HG03280 (cell line): ENCODE measurements at regions not wholly inside any gene's neighbourhood (a gene's known extent, or its start where the extent isn't known, plus 50 kb on each side); places are given as distances from the start of the nearest gene placed in this dataset.

ENCODE experiments used
- ATAC-seq: cut with Tn5 transposase; IDR thresholded peaks from one replicate; pipeline ENCODE4 v1.9.1; 2021; ENCODE audit warnings: mild to moderate bottlenecking, moderate library complexity; ENCODE audit not compliant: unreplicated experiment

DNA sequence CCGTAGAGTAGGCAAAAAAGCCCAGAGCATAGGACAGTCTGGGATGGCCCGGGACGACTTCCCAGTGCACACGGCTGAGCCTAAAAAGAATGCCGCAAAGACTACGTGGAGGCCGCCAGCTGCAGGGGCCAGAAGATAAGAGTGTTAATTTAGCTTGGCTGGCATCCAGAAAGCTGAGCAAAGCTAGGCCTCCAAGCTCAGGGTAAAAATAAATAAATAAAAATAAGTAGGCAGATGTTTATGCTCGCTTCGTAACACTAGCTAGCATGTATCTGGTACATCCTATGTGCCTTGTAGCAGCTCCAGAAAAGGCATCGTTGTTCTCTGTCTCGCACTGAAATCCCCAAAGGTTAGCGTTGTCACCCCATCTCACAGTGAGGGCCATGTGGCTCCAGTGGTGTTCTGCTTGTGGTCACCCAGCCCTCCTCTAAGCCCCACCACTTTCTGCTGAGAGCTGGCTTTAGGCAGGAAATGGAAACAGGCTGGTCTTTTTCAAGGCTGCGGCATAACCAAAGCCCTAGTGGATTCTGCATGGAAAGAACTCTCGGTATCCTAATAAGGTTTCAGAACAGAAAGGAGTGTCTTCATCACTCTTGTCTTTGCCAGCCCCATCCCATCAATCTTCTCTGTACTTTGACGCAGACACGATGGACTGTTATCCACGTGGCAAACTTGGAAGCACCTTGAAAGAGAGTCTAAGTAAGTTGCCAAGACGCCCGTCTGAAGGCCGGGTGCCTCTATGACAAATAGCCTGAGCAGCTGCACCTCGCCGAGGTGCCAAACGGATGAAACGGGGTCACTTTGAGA lies 58.1 kb upstream of the MEF2A start:
- peak; percentile 20 for ATAC-seq

DNA sequence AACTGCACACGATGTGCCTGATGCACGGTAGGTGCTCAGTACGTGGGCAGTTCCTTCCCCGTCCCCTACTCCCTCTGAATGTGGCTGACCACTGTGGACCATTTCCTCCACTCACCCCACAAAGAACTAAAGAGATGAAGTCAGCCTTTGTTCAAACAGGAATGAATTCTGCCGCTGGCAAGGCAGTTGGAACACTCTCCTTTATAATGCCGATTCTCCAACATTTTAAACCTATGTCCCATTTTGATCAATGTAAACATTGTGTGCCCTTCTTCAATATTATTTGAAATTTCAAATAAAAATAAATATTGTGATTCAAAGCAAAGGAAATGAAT lies 57.5 kb upstream of the MEF2A start:
- no peak for ATAC-seq

DNA sequence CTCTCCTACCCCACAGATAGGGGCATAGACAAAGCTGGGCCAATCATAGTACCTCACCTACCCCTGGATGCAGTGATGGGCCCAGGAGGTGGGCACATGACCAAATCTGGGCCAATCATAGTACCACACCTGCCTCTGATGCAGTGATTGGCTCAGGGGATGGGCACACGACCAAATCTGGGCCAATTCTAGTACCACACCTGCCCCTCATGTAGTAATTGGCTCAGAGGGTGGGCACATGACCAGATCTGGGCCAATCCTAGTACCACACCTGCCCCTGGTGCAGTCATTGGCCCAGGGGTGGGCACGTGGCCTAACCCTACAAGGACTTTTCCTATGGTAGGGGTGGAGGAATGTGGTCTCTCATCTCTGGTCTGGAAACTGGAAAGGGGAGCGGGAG lies 56.9 kb upstream of the MEF2A start:
- peak; percentile 37 for ATAC-seq

DNA sequence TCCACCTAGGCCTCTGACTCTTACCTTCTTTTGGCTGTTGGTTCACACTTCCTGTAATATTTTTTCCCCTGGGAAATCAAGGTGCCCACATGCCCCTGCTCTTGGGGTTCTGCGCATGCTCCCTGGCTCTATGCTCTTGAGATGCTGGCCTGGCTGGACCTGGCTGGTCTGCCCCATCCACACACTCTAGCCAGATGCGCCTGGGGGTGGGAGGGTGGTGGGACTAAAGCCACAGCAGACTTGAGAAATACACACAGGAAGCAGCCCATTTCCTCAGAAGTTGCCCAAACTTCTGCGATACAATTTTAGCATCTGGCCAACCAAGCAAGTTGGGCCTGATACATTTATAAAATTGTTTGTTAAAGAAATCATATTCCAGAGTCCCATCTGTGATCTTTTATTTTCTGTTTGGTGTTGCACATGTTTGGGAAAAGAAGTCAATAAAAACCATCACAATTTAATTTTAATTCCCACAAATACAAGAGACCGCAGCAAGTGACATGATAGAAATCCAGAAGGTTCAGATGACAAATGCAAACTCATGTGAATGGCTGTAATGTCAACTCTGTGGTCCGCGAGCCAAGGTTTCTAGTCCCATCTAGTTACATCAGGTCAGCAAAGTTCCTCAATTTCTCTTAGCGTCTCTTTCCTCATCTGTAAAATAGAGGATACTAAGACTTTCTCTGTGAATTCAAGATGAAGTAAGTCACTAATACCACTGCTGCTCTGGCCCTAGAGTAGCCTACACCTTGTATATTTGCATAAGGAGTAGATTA lies 55.9 kb upstream of the MEF2A start:
- ATAC-seq = no peak

DNA sequence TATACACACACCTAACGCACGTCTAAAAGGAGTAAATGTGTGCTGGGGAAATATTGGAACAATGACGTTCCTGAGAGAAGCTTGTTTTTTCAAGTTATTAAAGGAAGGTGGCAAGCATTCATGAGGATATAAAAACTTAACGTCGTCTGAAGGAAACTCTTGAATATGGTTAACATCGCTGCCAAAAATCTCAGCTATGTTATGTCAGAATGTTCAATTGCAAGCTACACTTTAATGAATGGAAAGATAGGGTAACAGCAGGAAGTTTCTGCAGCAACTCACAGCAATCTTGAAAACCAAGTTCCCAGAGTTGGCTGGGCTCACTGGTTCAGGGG lies 54.3 kb upstream of the MEF2A start:
- ATAC-seq = no peak

DNA sequence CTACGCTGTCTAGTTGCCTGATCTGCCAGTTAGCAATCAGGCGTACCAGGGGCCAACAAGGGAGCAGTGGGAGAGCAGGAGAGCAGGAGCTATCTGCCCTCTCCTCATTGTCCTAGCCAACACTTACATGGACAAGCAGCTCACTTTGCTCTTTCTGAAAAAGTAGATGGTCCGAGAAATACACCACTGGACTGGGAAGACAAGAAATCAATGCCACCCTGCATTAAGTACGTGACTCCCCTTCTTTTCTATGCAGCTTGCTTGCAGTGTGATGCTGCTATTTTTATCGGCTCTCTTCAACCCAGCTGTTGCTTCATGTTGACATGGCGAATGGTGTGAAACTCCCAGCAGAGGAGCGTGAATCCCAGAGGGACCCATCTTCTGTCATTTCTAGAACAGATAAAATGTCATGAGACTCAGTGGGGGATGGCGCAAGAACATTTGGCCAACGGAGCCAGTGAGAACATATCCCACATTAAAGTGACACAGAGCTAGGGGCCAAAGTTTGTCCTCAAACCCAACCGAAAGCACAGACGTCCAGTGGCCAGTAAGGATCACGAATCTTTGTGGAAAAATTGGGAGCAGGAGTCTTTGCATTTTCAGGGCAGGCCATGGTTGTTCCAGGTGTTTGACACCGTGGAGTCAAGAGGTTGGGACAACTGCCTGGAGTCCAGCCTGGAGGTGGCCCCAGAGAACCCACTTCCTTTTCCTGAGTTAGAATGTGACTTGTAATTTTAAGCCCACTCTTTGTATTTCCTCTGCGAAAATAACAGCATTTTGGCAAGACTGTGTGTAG lies 53.7 kb upstream of the MEF2A start:
- ATAC-seq = peak; percentile 49

DNA sequence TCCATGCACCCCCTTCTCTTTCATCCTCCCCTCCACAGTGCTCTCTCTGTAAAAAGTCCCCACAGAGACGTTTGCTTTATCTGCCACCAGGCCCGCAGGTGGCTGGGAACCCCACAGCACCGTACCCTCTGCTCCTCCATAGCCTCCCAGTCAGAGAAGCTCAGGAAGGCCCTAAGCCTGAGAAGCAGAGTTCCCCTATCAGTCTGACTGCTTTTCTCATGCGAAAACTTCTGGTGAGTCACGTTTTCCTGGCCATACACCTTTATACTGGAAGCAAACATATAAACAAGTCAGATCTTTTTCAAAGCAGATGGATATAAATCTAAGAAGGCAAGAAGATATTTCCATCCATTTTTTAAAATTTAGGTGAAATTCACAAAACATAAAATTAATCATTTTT lies 51.5 kb upstream of the MEF2A start:
- ATAC-seq = no peak
